Psoas muscle (tissue), 7 donors: ENCODE measurements at regions not wholly inside any gene's neighbourhood (a gene's known extent, or its start where the extent isn't known, plus 50 kb on each side); places are given as distances from the start of the nearest gene placed in this dataset.
"Not testable (repeated sequence)": the region's sequence is repeated elsewhere in the genome, so short reads cannot be mapped to it uniquely, and the experiment has no call there.

Experiments used
- ATAC-seq, 4 donors: fragments of 200-7000 bp; cut with Tn5 transposase; one replicate each; pipeline ENCODE4 v1.9.1; 2020; ENCODE audit warnings: moderate library complexity in 3 of 4, mild to moderate bottlenecking in 2 of 4
- DNase-seq, 2 donors: peaks; one replicate each; pipeline ENCODE4 v3.0.0-alpha.2; 2020
- H3K27ac ChIP-seq: fragments of 200-600 bp; one replicate; pipeline ENCODE4 v1.8.0; 2022
- H3K27me3 ChIP-seq, 3 donors: fragments of 200-600 bp in 1 of 3; one replicate each; pipeline versions ENCODE4 v1.6.1 to v1.8.0; 2013 to 2022; ENCODE audit warnings: low read length in 2 of 3, mild to moderate bottlenecking in 2 of 3, moderate library complexity in 1 of 3; ENCODE audit not compliant: insufficient read depth in 3 of 3
- H3K36me3 ChIP-seq, 2 donors: fragments of 200-600 bp in 1 of 2; one replicate each; pipeline versions ENCODE4 v1.6.1 to v1.8.0; 2013 to 2022; ENCODE audit warnings: low read depth in 1 of 2, mild to moderate bottlenecking in 1 of 2, moderate library complexity in 1 of 2; ENCODE audit not compliant: insufficient read depth in 1 of 2
- H3K4me1 ChIP-seq: fragments of 200-600 bp; one replicate; pipeline ENCODE4 v1.8.0; 2022
- H3K4me3 ChIP-seq: fragments of 200-600 bp; one replicate; pipeline ENCODE4 v1.8.0; 2022; ENCODE audit warnings: mild to moderate bottlenecking
- H3K9me3 ChIP-seq: fragments of 200-600 bp; one replicate; pipeline ENCODE4 v1.8.0; 2022
- WGBS, 3 donors: extraction: QIAGEN DNeasy Blood & Tissue Kit; methylation state at CpG; one replicate each; pipeline versions ENCODE4 v1.1.6 to v1.1.7; 2013; 5-methylcytosine and 5-hydroxymethylcytosine counted together
- intact Hi-C, 2 donors: fragments of 100-400 bp; cut with DNase I; formaldehyde crosslinking; loops; one replicate each; pipeline versions ENCODE4 v1.11.0 to v1.14.2; 2022
- TF ChIP-seq, protein P1 (sequence below): fragments of 200-600 bp; IDR thresholded peaks from one replicate; pipeline ENCODE4 v1.8.0; 2022; ENCODE audit warnings: antibody characterized with exemption
- donor health status: healthy with polysubstance abuse.
- donor health status: DM: no; HTN: no; CAD: no; lungs with moderate emphysema.
- donor health status: Bipolar disorder and iron deficiency.
- donor health status: healthy.
- donor health status: DM: yes; HTN: yes; CAD: no.
- donor health status: DM: no; HTN: no; CAD: no.
- donor health status: DM: yes; HTN: yes; CAD: no.

DNA sequence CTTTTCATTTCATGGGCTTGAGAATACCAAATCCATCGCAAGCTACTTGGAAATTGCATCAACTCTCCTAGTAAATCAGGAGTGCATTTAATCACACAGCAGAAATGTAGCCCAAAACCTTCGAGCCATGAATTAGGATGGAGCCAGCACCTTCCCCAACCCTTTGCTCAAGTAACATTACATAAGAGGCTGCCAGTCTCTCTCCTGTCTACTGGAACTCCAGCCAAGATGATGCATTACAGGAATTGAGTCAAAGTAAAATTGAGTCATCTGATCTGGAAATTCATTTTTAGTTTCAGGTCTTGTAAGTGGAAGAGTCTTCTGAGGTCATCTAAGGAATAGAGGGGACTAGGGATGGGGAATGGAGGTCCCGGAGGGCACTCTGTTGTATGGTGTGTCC lies 69.7 kb upstream of the FHIP2A start:
- DNase-seq = no peak
- H3K27ac ChIP-seq = no peak overlapping the region
- no peak overlapping the region for H3K4me3 ChIP-seq
- no peaks in the 10 kb centered on the region for H3K4me1 ChIP-seq
- 76 to 86% (median 77%) methylated on average over 3 of the region's 3 CpGs for WGBS, 3 donors
- H3K9me3 ChIP-seq = no peaks in the 10 kb centered on the region
- intact Hi-C loops = no loop called here
- ATAC-seq = no peak
- H3K36me3 ChIP-seq = no peaks in the 10 kb centered on the region
- H3K27me3 ChIP-seq = no peaks in the 10 kb centered on the region
- TF ChIP-seq, protein P1, sequence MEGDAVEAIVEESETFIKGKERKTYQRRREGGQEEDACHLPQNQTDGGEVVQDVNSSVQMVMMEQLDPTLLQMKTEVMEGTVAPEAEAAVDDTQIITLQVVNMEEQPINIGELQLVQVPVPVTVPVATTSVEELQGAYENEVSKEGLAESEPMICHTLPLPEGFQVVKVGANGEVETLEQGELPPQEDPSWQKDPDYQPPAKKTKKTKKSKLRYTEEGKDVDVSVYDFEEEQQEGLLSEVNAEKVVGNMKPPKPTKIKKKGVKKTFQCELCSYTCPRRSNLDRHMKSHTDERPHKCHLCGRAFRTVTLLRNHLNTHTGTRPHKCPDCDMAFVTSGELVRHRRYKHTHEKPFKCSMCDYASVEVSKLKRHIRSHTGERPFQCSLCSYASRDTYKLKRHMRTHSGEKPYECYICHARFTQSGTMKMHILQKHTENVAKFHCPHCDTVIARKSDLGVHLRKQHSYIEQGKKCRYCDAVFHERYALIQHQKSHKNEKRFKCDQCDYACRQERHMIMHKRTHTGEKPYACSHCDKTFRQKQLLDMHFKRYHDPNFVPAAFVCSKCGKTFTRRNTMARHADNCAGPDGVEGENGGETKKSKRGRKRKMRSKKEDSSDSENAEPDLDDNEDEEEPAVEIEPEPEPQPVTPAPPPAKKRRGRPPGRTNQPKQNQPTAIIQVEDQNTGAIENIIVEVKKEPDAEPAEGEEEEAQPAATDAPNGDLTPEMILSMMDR = no peak

DNA sequence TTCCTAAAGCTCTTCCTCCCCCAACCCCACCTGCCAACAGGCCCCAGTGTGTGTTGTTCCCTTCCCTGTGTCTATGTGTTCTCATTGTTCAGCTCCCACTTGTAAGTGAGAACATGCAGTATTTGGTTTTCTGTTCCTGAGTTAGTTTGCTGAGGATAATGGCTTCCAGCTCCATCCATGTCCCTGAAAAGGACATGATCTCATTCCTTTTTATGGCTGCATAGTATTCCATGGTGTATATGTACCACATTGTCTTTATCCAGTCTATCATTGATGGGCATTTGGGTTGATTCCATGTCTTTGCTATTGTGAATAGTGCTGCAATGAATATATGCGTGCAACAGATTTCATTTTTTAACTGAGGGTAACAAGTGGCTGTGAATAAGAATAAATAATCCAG lies 69.0 kb upstream of the FHIP2A start:
- H3K4me3 ChIP-seq, H3K27ac ChIP-seq, DNase-seq, H3K36me3 ChIP-seq, H3K9me3 ChIP-seq, H3K4me1 ChIP-seq, ATAC-seq, intact Hi-C loops, H3K27me3 ChIP-seq: not testable (repeated sequence)
- WGBS, 3 donors = 54 to 100% (median 97%) methylated on average over 1 of the region's 1 CpG

DNA sequence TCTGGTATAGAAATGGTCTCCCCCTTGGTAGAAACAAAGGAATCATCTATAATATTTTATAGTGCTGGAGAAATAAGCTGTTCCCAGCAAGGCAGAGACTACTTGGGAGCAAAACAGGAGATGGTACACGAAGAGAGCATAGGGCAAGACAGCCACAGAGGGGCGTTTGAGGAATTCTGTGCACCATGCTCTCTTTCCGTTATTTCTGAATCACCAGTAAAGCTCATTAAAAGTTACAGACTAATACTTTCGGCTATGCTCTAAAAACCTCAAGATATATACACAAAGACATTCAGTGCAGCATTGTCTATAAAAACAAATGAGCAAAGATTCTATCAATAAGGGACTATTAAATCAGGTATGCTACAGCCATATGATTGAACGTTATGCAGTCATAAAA lies 68.5 kb upstream of the FHIP2A start:
- no peaks in the 10 kb centered on the region for H3K36me3 ChIP-seq
- TF ChIP-seq, protein P1 = no peak
- ATAC-seq = no peak
- no peak for DNase-seq
- H3K27me3 ChIP-seq = peaks cover 0 to 4% (median 0%) of the 10 kb centered on the region in 3 donors
- H3K4me3 ChIP-seq = no peak overlapping the region
- H3K27ac ChIP-seq = no peak overlapping the region
- no peaks in the 10 kb centered on the region for H3K4me1 ChIP-seq
- WGBS, 3 donors = 77 to 84% (median 78%) methylated on average over 5 of the region's 5 CpGs
- no peaks in the 10 kb centered on the region for H3K9me3 ChIP-seq
- intact Hi-C loops = no loop called here

DNA sequence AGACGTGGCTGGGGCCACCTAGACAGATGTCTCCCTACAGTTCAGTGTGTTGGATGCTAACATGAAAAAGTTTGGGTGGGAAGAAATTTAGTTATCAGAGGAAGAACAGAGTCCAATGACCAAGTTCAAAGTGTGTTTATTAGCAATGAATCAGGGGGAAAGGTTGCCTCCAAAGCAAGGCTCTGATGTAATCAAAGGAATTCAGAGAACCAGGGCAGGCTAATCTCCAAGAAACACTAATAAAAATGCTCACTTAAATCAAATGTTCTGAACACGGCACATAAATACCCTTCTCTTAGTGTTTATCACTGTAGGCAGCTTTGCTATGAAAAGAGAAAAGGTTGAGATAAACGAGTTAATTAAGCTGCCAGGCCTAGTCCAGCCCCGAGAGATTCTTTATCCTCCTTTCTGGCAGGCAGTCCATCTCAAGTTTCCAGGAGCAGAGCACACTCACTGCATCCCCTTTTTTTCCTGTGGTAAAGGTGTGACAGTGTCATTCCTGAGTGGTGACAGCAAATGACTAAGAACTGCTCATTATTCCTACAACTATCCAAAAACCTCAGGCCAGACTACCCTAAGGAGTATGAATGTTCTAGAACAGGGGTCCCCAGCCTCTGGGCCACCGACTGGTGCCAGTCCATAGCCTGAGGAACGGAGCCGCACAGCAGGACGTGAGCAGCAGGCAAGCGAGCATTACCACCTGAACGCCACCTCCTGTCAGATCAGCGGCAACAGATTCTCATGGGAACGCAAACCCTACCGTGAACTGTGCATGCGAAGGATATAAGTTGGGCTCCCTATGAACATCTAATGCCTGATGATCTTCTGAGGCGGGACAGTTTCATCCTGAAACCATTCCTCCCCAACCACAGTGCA lies 66.9 kb upstream of the FHIP2A start:
- Histone ChIP-seq H3K27ac (no peak overlapping the region), H3K9me3 (no peaks in the 10 kb centered on the region), H3K4me1 (no peaks in the 10 kb centered on the region), H3K36me3 (no peaks in the 10 kb centered on the region), H3K27me3 (peaks cover 0 to 4% (median 0%) of the 10 kb centered on the region in 3 donors), H3K4me3 (no peak overlapping the region)
- ATAC-seq (no peak), DNase-seq (no peak)
- intact Hi-C loops = no loop called here
- 67 to 73% (median 69%) methylated on average over 15 of the region's 15 CpGs for WGBS, 3 donors
- TF ChIP-seq, protein P1 = no peak

DNA sequence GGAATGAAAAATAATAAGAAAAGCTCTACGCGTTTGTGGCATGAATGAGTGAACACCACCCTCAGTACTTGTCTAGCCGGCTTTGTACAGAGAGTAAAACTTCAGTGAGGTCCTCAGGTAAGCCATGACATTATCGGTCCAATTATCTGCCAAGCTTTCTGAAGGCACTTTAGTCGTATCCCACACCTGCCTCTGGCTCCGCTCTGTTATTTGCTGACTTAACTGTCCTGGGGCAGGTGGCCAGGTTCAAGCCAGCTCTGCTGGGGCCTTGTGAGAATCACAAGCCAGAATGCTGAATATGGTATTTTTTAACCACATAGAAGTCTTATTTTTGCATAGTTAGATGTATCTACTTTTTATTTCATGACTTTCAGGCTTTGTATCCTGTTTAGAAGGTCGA lies 66.0 kb upstream of the FHIP2A start:
- Histone ChIP-seq H3K27ac (no peak overlapping the region), H3K4me1 (no peaks in the 10 kb centered on the region), H3K9me3 (no peaks in the 10 kb centered on the region), H3K36me3 (no peaks in the 10 kb centered on the region), H3K27me3 (peaks cover 0 to 4% (median 0%) of the 10 kb centered on the region in 3 donors), H3K4me3 (no peak overlapping the region)
- no peak for ATAC-seq
- WGBS, 3 donors = 84 to 91% (median 90%) methylated on average over 7 of the region's 7 CpGs
- intact Hi-C loops = no loop called here
- TF ChIP-seq, protein P1 = no peak
- DNase-seq = no peak
